Mammary epithelial cell (primary cell): ENCODE measurements at regions not wholly inside any gene's neighbourhood (a gene's known extent, or its start where the extent isn't known, plus 50 kb on each side); places are given as distances from the start of the nearest gene placed in this dataset.

Source experiments
- EZH2 ChIP-seq: IDR thresholded peaks from 2 replicates; pipeline ENCODE4 v1.6.1; 2012; ENCODE audit warnings: low read length, inconsistent platforms, borderline replicate concordance
- TF ChIP-seq, protein P1 (sequence below), 2 donors: IDR thresholded peaks in 1 of 2; conservative IDR thresholded peaks in 1 of 2; 2 replicates each; pipeline ENCODE4 v1.5.1; 2011 to 2012; ENCODE audit warnings: inconsistent platforms in 2 of 2, low read length in 2 of 2, mild to moderate bottlenecking in 2 of 2, control low read depth in 1 of 2, low read depth in 1 of 2; ENCODE audit not compliant: insufficient read depth in 1 of 2; ENCODE audit errors: extremely low read depth in 1 of 2

DNA sequence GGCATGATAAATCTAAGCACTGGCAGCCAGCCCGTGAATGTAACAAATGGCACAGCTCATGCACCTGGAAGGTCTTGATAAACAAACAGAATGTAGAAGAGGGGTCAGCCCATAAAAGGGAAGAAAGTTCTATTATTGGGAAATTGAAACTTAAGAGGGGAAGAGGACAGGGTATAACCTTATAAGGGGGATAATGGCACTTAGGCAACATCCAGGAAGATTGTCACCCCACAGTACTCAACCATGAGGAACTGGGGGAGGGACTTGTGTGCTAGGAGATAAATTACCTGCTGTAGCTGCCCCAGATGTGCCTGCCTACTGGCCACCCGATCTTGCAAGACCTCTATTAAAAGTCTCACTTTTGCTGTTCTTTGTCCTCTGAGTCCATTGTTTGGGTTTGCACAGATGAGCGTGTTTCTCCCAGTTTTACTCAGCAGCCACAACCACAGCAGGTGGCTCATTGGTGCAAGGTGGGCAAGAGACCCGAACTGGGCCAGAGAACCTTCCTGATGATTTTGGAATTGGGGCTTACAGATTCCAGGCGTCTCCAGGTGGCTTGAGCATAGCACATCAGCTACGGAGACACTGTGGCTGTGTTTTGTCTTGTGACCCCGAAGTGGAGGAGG lies 79.0 kb upstream of the TAF1B start:
- TF ChIP-seq, protein P1, sequence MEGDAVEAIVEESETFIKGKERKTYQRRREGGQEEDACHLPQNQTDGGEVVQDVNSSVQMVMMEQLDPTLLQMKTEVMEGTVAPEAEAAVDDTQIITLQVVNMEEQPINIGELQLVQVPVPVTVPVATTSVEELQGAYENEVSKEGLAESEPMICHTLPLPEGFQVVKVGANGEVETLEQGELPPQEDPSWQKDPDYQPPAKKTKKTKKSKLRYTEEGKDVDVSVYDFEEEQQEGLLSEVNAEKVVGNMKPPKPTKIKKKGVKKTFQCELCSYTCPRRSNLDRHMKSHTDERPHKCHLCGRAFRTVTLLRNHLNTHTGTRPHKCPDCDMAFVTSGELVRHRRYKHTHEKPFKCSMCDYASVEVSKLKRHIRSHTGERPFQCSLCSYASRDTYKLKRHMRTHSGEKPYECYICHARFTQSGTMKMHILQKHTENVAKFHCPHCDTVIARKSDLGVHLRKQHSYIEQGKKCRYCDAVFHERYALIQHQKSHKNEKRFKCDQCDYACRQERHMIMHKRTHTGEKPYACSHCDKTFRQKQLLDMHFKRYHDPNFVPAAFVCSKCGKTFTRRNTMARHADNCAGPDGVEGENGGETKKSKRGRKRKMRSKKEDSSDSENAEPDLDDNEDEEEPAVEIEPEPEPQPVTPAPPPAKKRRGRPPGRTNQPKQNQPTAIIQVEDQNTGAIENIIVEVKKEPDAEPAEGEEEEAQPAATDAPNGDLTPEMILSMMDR (conservative IDR thresholded peaks at IDR 0.05 in 1 of 2, IDR thresholded peaks at IDR 0.05 in 1 of 2; ENCODE audit: extremely low read depth in 1 of 2, insufficient read depth in 1 of 2, low read depth in 1 of 2, low read length in 2 of 2) = no peak
- no peak for TF ChIP-seq EZH2
